GM18498 (cell line): ENCODE measurements at regions not wholly inside any gene's neighbourhood (a gene's known extent, or its start where the extent isn't known, plus 50 kb on each side); places are given as distances from the start of the nearest gene placed in this dataset.
"Not testable (repeated sequence)": the region's sequence is repeated elsewhere in the genome, so short reads cannot be mapped to it uniquely, and the experiment has no call there.

ENCODE experiments used
- ATAC-seq: cut with Tn5 transposase; IDR thresholded peaks from one replicate; pipeline ENCODE4 v1.9.1; 2021; ENCODE audit warnings: mild to moderate bottlenecking, moderate library complexity; ENCODE audit not compliant: unreplicated experiment

DNA sequence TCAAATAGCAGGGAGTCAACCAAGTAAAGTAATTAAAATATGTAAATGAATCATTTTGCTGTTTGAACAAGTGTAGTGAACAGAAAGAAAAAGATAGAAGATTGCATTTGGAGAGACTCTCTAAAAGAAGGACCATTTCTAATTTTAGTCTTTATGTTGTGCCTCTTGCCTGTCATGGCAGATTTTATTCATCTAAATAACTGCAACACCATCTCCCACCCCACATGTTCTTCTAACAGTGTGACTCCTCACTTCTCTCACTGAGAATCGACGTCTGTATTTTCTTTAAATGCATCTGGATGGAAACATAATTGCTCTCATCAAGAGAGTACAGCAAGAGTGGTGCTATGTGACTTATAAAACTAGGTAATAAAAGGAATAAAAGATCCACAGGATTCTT is 439.9 kb upstream of the GBE1 start:
- ATAC-seq: no peak

DNA sequence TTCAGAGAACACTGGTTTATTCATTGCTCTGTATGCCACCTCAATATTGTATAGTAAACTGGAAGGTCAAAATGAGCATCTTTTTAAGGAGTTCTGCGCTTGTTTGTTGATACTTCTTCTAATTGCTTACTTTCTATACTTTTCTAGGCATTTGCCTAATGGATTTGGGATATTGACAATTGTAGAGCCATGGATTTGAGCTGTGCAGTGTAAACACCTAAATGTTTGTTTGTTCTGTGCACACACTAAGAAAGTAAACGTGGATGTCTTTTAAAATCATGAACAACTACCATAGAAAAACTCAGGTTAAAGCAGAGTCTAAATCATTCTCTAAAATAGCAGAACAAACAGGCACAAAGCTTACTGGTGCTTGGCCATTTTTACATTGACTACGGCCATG is 436.6 kb upstream of the GBE1 start:
- no peak for ATAC-seq

- ATAC-seq: no peak
Measured at GRCh38 chr3:82196645-82197044, 435.2 kb upstream of the GBE1 start.

GRCh38 chr3:82194870-82195269 is 433.4 kb upstream of the GBE1 start:
- no peak for ATAC-seq

DNA sequence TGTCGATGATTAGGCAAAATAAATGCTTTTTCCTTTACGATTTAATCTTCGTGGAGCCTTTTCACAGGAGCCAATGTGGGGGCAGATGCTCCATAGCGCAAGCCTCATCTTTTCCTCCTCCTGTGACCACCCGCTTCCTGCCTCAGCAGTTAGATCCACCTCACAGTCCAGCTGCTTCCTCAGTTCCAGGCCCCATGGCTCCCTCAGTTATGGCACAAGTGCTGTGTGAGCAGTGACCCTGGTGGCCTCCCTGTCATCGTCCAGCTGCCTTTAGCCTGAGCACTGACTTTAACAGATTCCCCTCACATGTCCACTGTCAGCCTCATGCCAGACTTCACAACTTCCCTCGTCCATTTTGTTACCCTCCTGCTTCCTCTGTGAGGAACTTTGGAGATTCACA is 424.6 kb upstream of the GBE1 start:
- ATAC-seq: no peak

DNA sequence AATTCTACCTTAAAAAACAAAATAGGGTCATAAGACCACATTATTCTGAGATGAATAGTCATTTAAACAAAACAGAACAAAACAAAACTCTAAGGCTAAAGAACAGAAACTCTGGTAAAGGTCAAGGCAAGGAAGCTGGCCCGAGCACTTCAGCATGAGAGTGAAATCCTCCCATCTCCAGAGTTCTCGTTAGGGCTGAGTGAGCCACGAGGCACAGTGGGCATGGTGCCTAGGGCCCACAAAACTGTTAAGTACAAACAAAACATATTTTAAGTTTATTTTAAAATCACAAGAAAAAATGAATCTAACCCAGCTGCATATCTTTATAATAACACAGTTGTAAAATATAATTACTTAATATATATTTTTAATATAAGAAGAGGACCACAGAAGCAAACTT is 417.8 kb upstream of the GBE1 start:
- no peak for ATAC-seq

- no peak for ATAC-seq
Measured at GRCh38 chr3:82178291-82178690, 416.8 kb upstream of the GBE1 start.

DNA sequence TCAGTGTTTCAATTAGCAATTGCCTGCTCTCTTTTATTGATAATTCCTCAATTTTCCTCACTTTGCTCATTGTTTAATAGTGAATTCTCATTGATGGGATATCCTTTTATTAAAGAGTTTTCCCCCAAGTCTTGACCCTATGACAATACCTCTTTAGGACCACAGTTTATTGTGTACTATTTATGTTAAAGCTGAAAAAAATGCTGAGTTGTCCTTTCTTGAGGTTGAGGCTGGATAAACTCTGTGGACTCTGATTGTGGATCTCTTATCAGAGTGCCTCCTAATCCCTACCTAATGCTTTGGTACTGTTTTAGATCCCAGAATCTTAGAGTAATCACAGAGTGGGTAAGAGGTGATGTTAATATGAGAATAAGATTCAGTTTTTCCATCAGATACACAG is 416.3 kb upstream of the GBE1 start:
- ATAC-seq: no peak

DNA sequence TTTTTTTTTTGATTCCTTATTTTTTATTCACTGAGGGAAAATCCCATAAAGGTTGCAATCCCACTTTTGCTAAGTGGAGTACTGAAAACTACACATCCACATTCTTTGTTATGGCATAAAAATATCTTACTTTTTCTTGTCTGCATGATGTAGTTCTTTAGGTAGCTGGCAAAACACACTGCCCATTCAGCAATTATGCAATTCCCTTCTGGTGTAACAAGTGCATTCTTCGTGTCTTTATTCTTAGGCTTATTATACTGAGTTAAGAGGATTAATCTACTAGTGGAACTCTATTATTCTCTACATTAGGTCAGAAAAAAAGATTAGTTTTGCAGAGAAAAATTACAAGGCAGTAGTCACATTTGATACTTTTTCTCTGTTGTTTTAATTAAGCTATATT is 403.8 kb upstream of the GBE1 start:
- no peak for ATAC-seq

DNA sequence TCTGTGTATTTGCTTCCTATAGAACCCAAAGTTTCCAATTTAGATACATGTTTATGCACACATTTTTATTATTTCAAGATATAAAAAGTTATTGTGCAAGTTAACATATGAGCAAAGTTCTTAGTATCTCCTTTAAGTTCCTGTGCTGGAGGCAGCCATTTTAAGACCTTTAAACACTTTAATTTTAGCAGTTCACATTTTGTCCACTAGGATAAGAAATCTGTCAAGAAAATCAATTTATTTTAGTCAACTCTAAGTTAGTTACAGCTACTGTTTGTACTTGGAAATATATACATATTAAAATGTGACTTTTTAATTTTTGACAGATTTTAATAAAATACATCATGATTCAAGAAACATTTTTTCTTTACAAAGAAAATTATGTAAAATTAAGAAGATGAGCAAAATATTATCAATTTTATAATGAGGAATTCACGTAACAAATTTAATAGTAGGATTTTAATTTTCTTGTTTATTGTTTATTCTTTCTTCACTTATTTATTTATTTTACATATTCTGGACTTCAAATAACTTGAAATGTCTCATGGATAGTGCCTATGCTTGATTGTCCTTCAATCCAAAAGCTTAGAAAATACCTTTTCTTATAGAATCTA is 402.6 kb upstream of the GBE1 start:
- ATAC-seq: no peak

DNA sequence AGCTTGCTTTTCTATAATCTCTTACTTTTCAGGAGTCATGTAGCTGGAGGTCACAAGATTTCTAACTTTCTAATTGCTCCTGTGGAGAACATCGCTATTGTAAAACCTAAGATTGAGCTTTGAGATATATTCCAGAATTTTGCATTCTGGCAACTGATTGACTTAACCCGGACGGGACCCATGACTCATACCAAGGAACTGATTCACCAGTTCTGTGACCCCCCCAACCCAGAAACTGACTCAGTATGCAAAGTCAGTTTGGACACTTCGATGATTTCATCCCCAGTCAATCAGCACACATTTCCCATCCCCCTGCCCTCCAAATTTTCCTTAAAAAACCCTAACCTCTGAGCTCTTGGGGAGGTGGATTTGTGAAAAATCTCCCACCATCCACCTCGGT is 396.5 kb upstream of the GBE1 start:
- no peak for ATAC-seq

DNA sequence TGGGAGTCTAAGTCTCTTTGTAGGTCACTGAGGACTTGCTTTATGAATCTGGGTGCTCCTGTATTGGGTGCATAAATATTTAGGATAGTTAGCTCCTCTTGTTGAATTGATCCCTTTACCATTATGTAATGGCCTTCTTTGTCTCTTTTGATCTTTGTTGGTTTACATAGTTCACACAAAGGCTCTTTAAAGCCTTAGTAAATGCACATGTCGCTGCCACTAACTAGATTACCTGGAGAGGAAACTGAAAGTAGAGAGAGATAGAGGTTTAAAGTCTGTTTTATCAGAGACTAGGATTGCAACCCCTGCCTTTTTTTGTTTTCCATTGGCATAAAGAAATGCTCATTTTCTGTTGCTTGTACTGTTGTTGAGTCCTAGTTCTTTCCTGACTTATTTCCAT is 392.4 kb upstream of the GBE1 start:
- ATAC-seq: not testable (repeated sequence)

DNA sequence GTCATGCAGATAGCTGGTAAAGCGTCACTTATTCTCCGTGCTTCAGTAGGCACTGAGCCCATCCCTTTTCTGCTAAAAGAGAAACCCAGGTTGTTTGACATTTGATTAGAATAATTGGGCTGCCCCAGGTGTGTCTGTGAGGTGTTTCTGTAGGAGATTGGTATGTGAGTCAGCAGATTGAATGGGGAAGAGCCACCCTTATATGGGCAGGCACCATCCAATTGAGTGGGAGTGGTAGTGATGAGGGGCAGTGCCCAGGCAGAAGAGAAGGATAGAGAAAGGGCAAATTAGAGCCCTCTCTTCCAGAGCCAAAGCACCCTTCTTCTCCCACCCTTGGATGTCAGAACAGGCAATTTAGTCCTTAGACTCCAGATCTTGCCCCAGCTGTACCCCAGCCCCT is 384.3 kb upstream of the GBE1 start:
- no peak for ATAC-seq

GRCh38 chr3:82144811-82145210 is 383.4 kb upstream of the GBE1 start:
- ATAC-seq: no peak

GRCh38 chr3:82143661-82144412 is 382.4 kb upstream of the GBE1 start:
- ATAC-seq: no peak

GRCh38 chr3:82141592-82141991 is 380.1 kb upstream of the GBE1 start:
- ATAC-seq: no peak

- ATAC-seq: no peak
Measured at GRCh38 chr3:82137861-82138260, 376.4 kb upstream of the GBE1 start.

DNA sequence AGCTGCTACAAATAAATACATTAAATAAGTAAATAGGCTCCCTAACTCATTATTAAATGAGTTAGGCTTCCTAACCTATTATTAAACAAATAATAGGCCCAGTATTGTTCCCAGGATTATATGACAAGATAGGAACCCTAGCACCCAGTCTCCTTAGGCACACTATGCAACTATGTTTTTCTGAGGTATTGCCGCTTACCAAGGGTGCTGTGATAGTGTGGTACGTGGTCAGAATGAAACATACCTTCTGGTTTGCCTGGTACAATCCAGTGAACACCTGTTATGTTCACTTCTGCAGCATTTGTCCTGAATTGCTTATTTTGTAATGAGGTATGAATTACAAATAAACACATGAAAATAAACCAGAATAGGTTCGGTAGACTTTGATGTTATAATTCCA is 375.6 kb upstream of the GBE1 start:
- ATAC-seq: no peak

DNA sequence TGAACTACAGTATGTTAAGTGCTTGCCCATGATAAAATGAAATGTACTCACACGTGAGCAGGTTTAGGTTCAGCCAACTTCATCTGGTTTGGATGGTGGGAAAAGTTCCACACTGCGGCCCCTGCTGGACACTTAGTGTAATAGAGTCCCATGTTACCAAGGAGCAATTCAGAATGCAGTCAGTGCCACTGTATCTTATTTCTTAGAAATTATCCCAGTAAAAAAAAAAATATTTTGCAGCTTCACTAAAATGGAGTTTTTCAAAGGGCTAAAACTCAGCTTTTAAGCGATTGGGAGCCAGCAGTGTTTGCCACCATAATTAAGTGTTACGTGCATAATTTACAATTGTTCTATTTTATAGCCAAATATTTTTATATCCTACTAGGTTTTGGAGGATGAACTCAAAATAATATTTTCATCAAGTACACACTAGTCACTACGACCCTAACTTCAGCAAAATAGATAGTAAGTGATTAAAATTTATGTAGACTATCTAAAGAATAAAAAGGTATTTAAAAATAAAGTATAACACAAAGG is 371.7 kb upstream of the GBE1 start:
- ATAC-seq: peak; percentile 95

DNA sequence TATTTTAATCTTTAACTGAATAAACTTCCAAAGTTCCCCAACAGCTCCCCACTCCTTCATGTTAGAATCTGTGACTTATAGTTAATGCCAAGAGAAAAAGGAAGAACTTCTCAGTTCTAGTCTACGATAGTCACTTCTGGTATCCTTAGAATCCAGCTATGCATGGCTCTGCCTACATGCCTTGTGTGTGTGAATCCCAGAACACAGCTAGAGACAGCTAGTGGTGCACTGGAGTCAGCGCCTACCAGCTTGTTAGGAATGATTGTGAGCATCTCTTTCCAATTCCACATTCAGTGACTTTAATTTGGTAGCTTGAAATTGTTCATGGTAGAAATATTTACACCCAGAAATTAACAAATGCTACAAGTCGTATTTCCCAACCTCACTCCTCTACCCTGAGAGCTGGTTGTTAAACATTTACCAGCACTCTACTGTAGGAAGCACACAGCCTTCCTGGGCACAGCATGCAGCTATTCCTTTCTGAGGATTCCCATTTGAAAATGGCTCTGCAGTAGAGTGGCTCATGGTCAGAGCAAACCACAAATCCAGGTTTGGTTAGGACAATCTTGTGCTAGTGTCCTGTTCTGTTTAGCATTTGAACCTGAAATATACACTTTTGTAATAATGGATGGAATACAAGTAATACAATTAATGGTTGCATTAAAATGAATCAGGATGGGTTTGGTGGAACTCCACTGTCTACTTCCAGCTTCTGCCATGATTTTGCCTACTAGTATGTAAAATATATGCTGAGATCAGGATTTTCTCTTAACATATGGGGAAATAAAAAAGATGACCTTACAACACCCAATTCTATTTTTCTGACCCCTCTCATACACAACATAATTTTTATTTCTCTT is 371.0 kb upstream of the GBE1 start:
- no peak for ATAC-seq

GRCh38 chr3:82130046-82130445 is 368.6 kb upstream of the GBE1 start:
- ATAC-seq: no peak
